CD14-positive monocyte (primary cell): ENCODE measurements at regions not wholly inside any gene's neighbourhood (a gene's known extent, or its start where the extent isn't known, plus 50 kb on each side); places are given as distances from the start of the nearest gene placed in this dataset.

ENCODE experiments used
- DNase-seq, 3 donors: peaks; one replicate each; pipeline ENCODE4 v3.0.0-alpha.2; 2011 to 2022
- H2AFZ ChIP-seq: 2 replicates; pipeline ENCODE4 v1.6.0; 2012; ENCODE audit warnings: mild to moderate bottlenecking, low read depth, low read length, inconsistent platforms; ENCODE audit not compliant: insufficient read depth, poor library complexity, severe bottlenecking
- H3K27ac ChIP-seq, 2 donors: 1 replicate in 1 of 2; 2 replicates in 1 of 2; pipeline ENCODE4 v1.5.1; 2012 to 2013; ENCODE audit warnings: low read length in 2 of 2, control low read depth in 1 of 2, inconsistent platforms in 1 of 2, low read depth in 1 of 2, mild to moderate bottlenecking in 1 of 2
- H3K27me3 ChIP-seq, 2 donors: one replicate each; pipeline versions ENCODE4 v1.6.0 to v1.6.1; 2011 to 2013; ENCODE audit warnings: low read length in 2 of 2; ENCODE audit not compliant: control insufficient read depth in 2 of 2, insufficient read depth in 2 of 2
- H3K36me3 ChIP-seq, 2 donors: replicated peaks in 1 of 2; 1 replicate in 1 of 2; 2 replicates in 1 of 2; pipeline versions ENCODE4 v1.5.1 to v1.6.1; 2012 to 2013; ENCODE audit warnings: low read length in 2 of 2, control low read depth in 1 of 2, inconsistent platforms in 1 of 2, mild to moderate bottlenecking in 1 of 2; ENCODE audit not compliant: insufficient read depth in 2 of 2, control insufficient read depth in 1 of 2
- H3K4me1 ChIP-seq, 2 donors: 1 replicate in 1 of 2; 2 replicates in 1 of 2; pipeline versions ENCODE4 v1.5.1 to v1.6.1; 2012 to 2013; ENCODE audit warnings: low read length in 2 of 2, control low read depth in 1 of 2, inconsistent platforms in 1 of 2, mild to moderate bottlenecking in 1 of 2, moderate library complexity in 1 of 2; ENCODE audit not compliant: insufficient read depth in 2 of 2, control insufficient read depth in 1 of 2
- H3K4me2 ChIP-seq: replicated peaks from 2 replicates; pipeline ENCODE3; 2012; ENCODE audit warnings: low read length, moderate library complexity, mild to moderate bottlenecking; ENCODE audit not compliant: poor library complexity, severe bottlenecking; ENCODE audit errors: extremely low read depth
- H3K4me3 ChIP-seq, 3 experiments: fragments of 200-600 bp in 1 of 3; sonication (generic) in 1 of 3; replicated peaks in 1 of 3; 1 replicate in 2 of 3; 2 replicates in 1 of 3; pipeline ENCODE4 v1.5.1; 2011 to 2013; ENCODE audit warnings: low read length in 3 of 3, mild to moderate bottlenecking in 3 of 3, control low read depth in 2 of 3, low read depth in 2 of 3, inconsistent platforms in 1 of 3, moderate library complexity in 1 of 3
- H3K79me2 ChIP-seq: 2 replicates; pipeline ENCODE4 v1.6.0; 2012; ENCODE audit warnings: mild to moderate bottlenecking, control low read depth, inconsistent platforms, low read length, moderate library complexity; ENCODE audit not compliant: insufficient read depth
- H3K9ac ChIP-seq: 2 replicates; pipeline ENCODE4 v1.6.0; 2017; ENCODE audit warnings: low read length, mild to moderate bottlenecking; ENCODE audit not compliant: insufficient read depth, poor library complexity, severe bottlenecking
- H3K9me3 ChIP-seq, 2 donors: replicated peaks in 1 of 2; 1 replicate in 1 of 2; 2 replicates in 1 of 2; pipeline versions ENCODE4 v1.5.1 to v1.6.1; 2012 to 2013; ENCODE audit warnings: low read length in 2 of 2, control low read depth in 1 of 2; ENCODE audit not compliant: control insufficient read depth in 1 of 2, insufficient read depth in 1 of 2
- H4K20me1 ChIP-seq: 2 replicates; pipeline ENCODE4 v1.6.0; 2012; ENCODE audit warnings: mild to moderate bottlenecking, low read length, control low read depth, moderate library complexity; ENCODE audit not compliant: insufficient read depth
- H3K27ac Mint-ChIP-seq, 7 donors: one replicate each; pipeline ENCODE4 v1.8.0; 2020; ENCODE audit warnings: mild to moderate bottlenecking in 7 of 7, mixed read lengths in 7 of 7, moderate library complexity in 6 of 7, inconsistent platforms in 2 of 7
- H3K27me3 Mint-ChIP-seq, 3 donors: one replicate each; pipeline ENCODE4 v1.8.0; 2021 to 2022; ENCODE audit warnings: low read depth in 3 of 3, mild to moderate bottlenecking in 3 of 3, mixed read lengths in 3 of 3, moderate library complexity in 3 of 3, inconsistent platforms in 1 of 3
- H3K36me3 Mint-ChIP-seq, 2 donors: one replicate each; pipeline ENCODE4 v1.8.0; 2020; ENCODE audit warnings: mixed read lengths in 2 of 2, inconsistent platforms in 1 of 2, mild to moderate bottlenecking in 1 of 2
- H3K4me1 Mint-ChIP-seq: one replicate; pipeline ENCODE4 v1.8.0; 2020; ENCODE audit warnings: mild to moderate bottlenecking, mixed read lengths
- H3K4me3 Mint-ChIP-seq, 2 donors: one replicate each; pipeline ENCODE4 v1.8.0; 2020; ENCODE audit warnings: mild to moderate bottlenecking in 2 of 2, mixed read lengths in 2 of 2, moderate library complexity in 1 of 2
- H3K9me3 Mint-ChIP-seq, 7 donors: one replicate each; pipeline ENCODE4 v1.8.0; 2020 to 2022; ENCODE audit warnings: mixed read lengths in 7 of 7, mild to moderate bottlenecking in 6 of 7, moderate library complexity in 6 of 7, inconsistent platforms in 2 of 7
- CTCF ChIP-seq: fragments of 200-600 bp; IDR thresholded peaks from one replicate; pipeline ENCODE4 v1.8.0; 2022; ENCODE audit warnings: antibody characterized with exemption, mild to moderate bottlenecking
- WGBS: methylation state at CpG from one replicate; pipeline ENCODE4 v1.1.5; 2013; ENCODE audit warnings: missing lambda C conversion rate; ENCODE audit not compliant: insufficient coverage; 5-methylcytosine and 5-hydroxymethylcytosine counted together
- intact Hi-C, 2 donors: fragments of 100-400 bp; cut with micrococcal nuclease; formaldehyde crosslinking; loops; one replicate each; pipeline versions ENCODE4 v1.15.0 to v1.15.1; 2023

DNA sequence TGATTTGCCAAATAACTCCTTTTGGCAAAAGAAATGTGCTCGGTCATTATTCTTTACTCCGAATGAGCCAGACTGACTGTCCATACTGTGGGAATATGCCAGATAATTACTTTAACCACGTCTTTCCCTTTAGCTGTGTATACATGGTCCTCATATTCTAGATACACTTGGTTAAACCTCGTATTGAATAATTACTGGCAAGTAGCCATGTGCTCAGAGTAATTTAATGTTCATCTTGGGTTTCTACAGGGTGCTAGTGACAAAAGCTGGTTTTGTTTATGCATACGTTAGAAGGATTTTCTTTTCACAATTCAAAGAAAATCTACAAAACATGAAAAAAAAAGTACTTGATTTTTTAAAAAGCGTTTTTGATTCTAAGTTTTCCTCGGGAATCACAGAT lies 540.3 kb downstream of the KCNJ2 start:
- no peak overlapping the region for H2AFZ ChIP-seq
- H3K36me3 Mint-ChIP-seq, result no peaks in the 10 kb centered on the region
- no peaks in the 10 kb centered on the region for H3K4me1 ChIP-seq
- intact Hi-C loops, result no loop called here
- H3K27ac ChIP-seq, result no peak overlapping the region
- H3K27me3 Mint-ChIP-seq, result peaks cover 0 to 4% (median 0%) of the 10 kb centered on the region in 3 donors
- no peaks in the 10 kb centered on the region for H3K79me2 ChIP-seq
- no peaks in the 10 kb centered on the region for H3K27me3 ChIP-seq
- no peaks in the 10 kb centered on the region for H3K4me1 Mint-ChIP-seq
- no peak overlapping the region for H3K4me3 Mint-ChIP-seq
- no peak overlapping the region for H3K27ac Mint-ChIP-seq
- H3K4me2 ChIP-seq, result no peak overlapping the region
- H3K36me3 ChIP-seq, result no peaks in the 10 kb centered on the region
- 100% methylated on average over 2 of the region's 7 CpGs for WGBS
- H4K20me1 ChIP-seq, result no peaks in the 10 kb centered on the region
- H3K9me3 Mint-ChIP-seq, result peaks cover 0 to 9% (median 2%) of the 10 kb centered on the region in 7 donors
- no peak for DNase-seq
- H3K9me3 ChIP-seq, result peaks cover 1 to 3% of the 10 kb centered on the region in 2 donors
- H3K4me3 ChIP-seq, result no peak overlapping the region
- no peak overlapping the region for H3K9ac ChIP-seq
- TF ChIP-seq CTCF, result no peak

- H3K4me2 ChIP-seq, result no peak overlapping the region
- H3K9me3 Mint-ChIP-seq, result peaks cover 0 to 4% (median 0%) of the 10 kb centered on the region in 7 donors
- H3K27ac Mint-ChIP-seq, result no peak overlapping the region
- DNase-seq, result no peak
- no peak overlapping the region for H3K4me3 ChIP-seq
- H3K9me3 ChIP-seq, result no peaks in the 10 kb centered on the region
- no peak overlapping the region for H3K9ac ChIP-seq
- no peak for TF ChIP-seq CTCF
- peaks cover 0 to 5% (median 1%) of the 10 kb centered on the region in 3 donors for H3K27me3 Mint-ChIP-seq
- no peak overlapping the region for H3K27ac ChIP-seq
- no peaks in the 10 kb centered on the region for H3K4me1 Mint-ChIP-seq
- H3K36me3 ChIP-seq, result no peaks in the 10 kb centered on the region
- H3K27me3 ChIP-seq, result no peaks in the 10 kb centered on the region
- intact Hi-C loops, result no loop called here
- H3K4me1 ChIP-seq, result no peaks in the 10 kb centered on the region
- H3K36me3 Mint-ChIP-seq, result no peaks in the 10 kb centered on the region
- no peak overlapping the region for H2AFZ ChIP-seq
- no peak overlapping the region for H3K4me3 Mint-ChIP-seq
- no peaks in the 10 kb centered on the region for H3K79me2 ChIP-seq
- no peaks in the 10 kb centered on the region for H4K20me1 ChIP-seq
Observed at GRCh38 chr17:70713694-70714093, 544.4 kb downstream of the KCNJ2 start.
